Heart right ventricle (tissue), 16 donors: ENCODE measurements at regions not wholly inside any gene's neighbourhood (a gene's known extent, or its start where the extent isn't known, plus 50 kb on each side); places are given as distances from the start of the nearest gene placed in this dataset.

Experiments used
- ATAC-seq, 8 donors: fragments of 200-7000 bp; cut with Tn5 transposase; one replicate each; pipeline ENCODE4 v1.9.1; 2020; ENCODE audit warnings: mild to moderate bottlenecking in 8 of 8, moderate library complexity in 8 of 8, moderate number of reproducible peaks in 1 of 8
- DNase-seq, 2 donors: peaks; one replicate each; pipeline ENCODE4 v3.0.0-alpha.2; 2020
- H3K27ac ChIP-seq, 10 donors: fragments of 200-600 bp; sonication (generic) in 2 of 10; one replicate each; pipeline versions ENCODE4 v1.5.0 to v1.8.0; 2020 to 2022; ENCODE audit warnings: mild to moderate bottlenecking in 3 of 10
- H3K27me3 ChIP-seq, 7 donors: fragments of 200-600 bp; one replicate each; pipeline ENCODE4 v1.8.0; 2021 to 2022; ENCODE audit warnings: mild to moderate bottlenecking in 2 of 7
- H3K36me3 ChIP-seq, 9 donors: fragments of 200-600 bp; sonication (generic) in 1 of 9; one replicate each; pipeline versions ENCODE4 v1.5.0 to v1.8.0; 2020 to 2022; ENCODE audit warnings: mild to moderate bottlenecking in 2 of 9
- H3K4me1 ChIP-seq, 9 donors: fragments of 200-600 bp; sonication (generic) in 1 of 9; one replicate each; pipeline versions ENCODE4 v1.5.0 to v1.8.0; 2020 to 2022; ENCODE audit warnings: mild to moderate bottlenecking in 4 of 9
- H3K4me3 ChIP-seq, 10 donors: fragments of 200-600 bp; sonication (generic) in 2 of 10; one replicate each; pipeline versions ENCODE4 v1.5.0 to v1.8.0; 2020 to 2022; ENCODE audit warnings: mild to moderate bottlenecking in 7 of 10, moderate library complexity in 2 of 10
- H3K9me3 ChIP-seq, 11 donors: fragments of 200-600 bp in 10 of 11; sonication (generic) in 2 of 11; one replicate each; pipeline versions ENCODE4 v1.5.0 to v1.8.0; 2013 to 2022; ENCODE audit warnings: mild to moderate bottlenecking in 2 of 11, control low read depth in 1 of 11, moderate library complexity in 1 of 11
- CTCF ChIP-seq, 9 donors: fragments of 200-600 bp; sonication (generic) in 2 of 9; IDR thresholded peaks; one replicate each; pipeline versions ENCODE4 v1.5.0 to v1.8.0; 2021 to 2022; ENCODE audit warnings: antibody characterized with exemption in 9 of 9, mild to moderate bottlenecking in 5 of 9, moderate library complexity in 1 of 9
- WGBS, 2 donors: extraction: QIAGEN DNeasy Blood & Tissue Kit; methylation state at CpG; one replicate each; pipeline ENCODE4 v1.1.7; 2013; ENCODE audit warnings: inconsistent platforms in 1 of 2; 5-methylcytosine and 5-hydroxymethylcytosine counted together
- intact Hi-C, 10 donors: fragments of 100-400 bp; cut with DNase I; formaldehyde crosslinking; loops; one replicate each; pipeline versions ENCODE4 v1.11.1 to v1.14.2; 2022
- donor health status: Arrhythmogenic right ventricular cardiomyopathy.
- donor health status: ischemic (EF 13 %, LVEDD 7.1; RV severe dilation, severe dysfunction).
- donor health status: healthy with polysubstance abuse.
- donor health status: DM: no; HTN: yes; CAD: no.
- donor health status: DM: no; HTN: no; CAD: no.
- donor health status: ischemic (EF 25% LVEDD 6.9; RV normal size, moderate dysfunction).
- donor health status: ischemic (EF 25% LVEDD 5.7; RV mildly dilated, moderate dysfunction).
- donor health status: healthy.
- donor health status: DM: yes; HTN: yes; CAD: no.
- donor health status: Ischemic cardiomyopathy.
- donor health status: ischemic (EF 35%, LVEDD 5.7; RV mildly dilated, moderate dysfunction).
- donor health status: nonischemic (EF 11% LVEDD 7.7; RV severe dilation, severe dysfunction).
- donor health status: DM: yes; HTN: yes; CAD: no.
- donor health status: PGD.
- donor health status: ischemic (EF 29% LVEDD 5.4; RV normal size, mild dysfunction).
- donor health status: nonischemic (EF 23%, LVEDD 6.1; RV moderate dilation, normal function).

- no peaks in the 10 kb centered on the region for H3K36me3 ChIP-seq
- H3K4me3 ChIP-seq: no peak overlapping the region
- H3K9me3 ChIP-seq: no peaks in the 10 kb centered on the region
- 97 to 98% methylated on average over 2 of the region's 2 CpGs for WGBS, 2 donors
- no peak overlapping the region for H3K27ac ChIP-seq
- intact Hi-C loops: loop anchor here in 2 of 10 donors (10.0 kb wide), 2 partner anchors 196 to 226 kb away; partner anchors contain the start of gene TNPO1 (in 1 of the 2)
- no peaks in the 10 kb centered on the region for H3K27me3 ChIP-seq
- DNase-seq (no peak), ATAC-seq (no peak)
- H3K4me1 ChIP-seq: peaks cover 0 to 14% (median 0%) of the 10 kb centered on the region in 9 donors
- TF ChIP-seq CTCF (IDR thresholded peaks at IDR 0.05): no peak
Measured at GRCh38 chr5:72619251-72619650, 112.0 kb upstream of the ZNF366 start.

GRCh38 chr5:72618708-72619107 lies 111.5 kb upstream of the ZNF366 start:
- no peaks in the 10 kb centered on the region for H3K36me3 ChIP-seq
- 48 to 58% methylated on average over 4 of the region's 4 CpGs for WGBS, 2 donors
- no peak overlapping the region for H3K4me3 ChIP-seq
- no peak overlapping the region for H3K27ac ChIP-seq
- no peak for TF ChIP-seq CTCF (IDR thresholded peaks at IDR 0.05)
- peaks cover 0 to 9% (median 0%) of the 10 kb centered on the region in 9 donors for H3K4me1 ChIP-seq
- DNase-seq: no peak
- intact Hi-C loops: loop anchor here in 2 of 10 donors (10.0 kb wide), 2 partner anchors 196 to 226 kb away; partner anchors contain the start of gene TNPO1 (in 1 of the 2)
- H3K9me3 ChIP-seq: no peaks in the 10 kb centered on the region
- ATAC-seq: no peak
- no peaks in the 10 kb centered on the region for H3K27me3 ChIP-seq

GRCh38 chr5:72615061-72615460 lies 107.9 kb upstream of the ZNF366 start:
- H3K27ac ChIP-seq: no peak overlapping the region
- no peaks in the 10 kb centered on the region for H3K36me3 ChIP-seq
- TF ChIP-seq CTCF (IDR thresholded peaks at IDR 0.05): no peak
- ATAC-seq (no peak), DNase-seq (no peak)
- peaks cover 0 to 10% (median 0%) of the 10 kb centered on the region in 9 donors for H3K4me1 ChIP-seq
- H3K27me3 ChIP-seq: no peaks in the 10 kb centered on the region
- intact Hi-C loops: loop anchor here in 2 of 10 donors (10.0 kb wide), 2 partner anchors 200 to 230 kb away; partner anchors contain the start of gene TNPO1 (in 1 of the 2)
- no peaks in the 10 kb centered on the region for H3K9me3 ChIP-seq
- H3K4me3 ChIP-seq: no peak overlapping the region

- no peak overlapping the region for H3K4me3 ChIP-seq
- no peak for TF ChIP-seq CTCF (IDR thresholded peaks at IDR 0.05)
- ATAC-seq: no peak
Measured at GRCh38 chr5:72613515-72613914, 106.3 kb upstream of the ZNF366 start.

More at GRCh38 chr5:72613515-72613914, 106.3 kb upstream of the ZNF366 start:
- H3K27me3 ChIP-seq: no peaks in the 10 kb centered on the region
- H3K4me1 ChIP-seq: peaks cover 0 to 15% (median 0%) of the 10 kb centered on the region in 9 donors
- intact Hi-C loops: loop anchor here in 6 of 10 donors (5.0 to 10.0 kb wide), 3 partner anchors 201 to 231 kb away; partner anchors contain the start of gene TNPO1 (in 6 of the 6)
- no peak overlapping the region for H3K27ac ChIP-seq
- WGBS, 2 donors: 78 to 84% methylated on average over 2 of the region's 2 CpGs
- no peaks in the 10 kb centered on the region for H3K36me3 ChIP-seq
- H3K9me3 ChIP-seq: no peaks in the 10 kb centered on the region
- no peak for DNase-seq
